GM23338 (cell line): ENCODE measurements at regions not wholly inside any gene's neighbourhood (a gene's known extent, or its start where the extent isn't known, plus 50 kb on each side); places are given as distances from the start of the nearest gene placed in this dataset.

Source experiments
- ATAC-seq: fragments of 200-7000 bp; cut with Tn5 transposase; 3 replicates; pipeline ENCODE4 v1.9.1; 2020
- DNase-seq: peaks from one replicate; pipeline ENCODE4 v3.0.0-alpha.2; 2015; ENCODE audit warnings: low spot score
- H2AFZ ChIP-seq: fragments of 200-600 bp; sonication (generic); 2 replicates; pipeline ENCODE4 v1.8.0; 2016; ENCODE audit warnings: antibody characterized with exemption, mild to moderate bottlenecking, moderate library complexity
- H3F3A ChIP-seq: fragments of 200-600 bp; sonication (generic); replicated peaks from 2 replicates; pipeline ENCODE4 v1.8.0; 2017; ENCODE audit warnings: antibody characterized with exemption, mixed run types, low read depth
- H3K27ac ChIP-seq: fragments of 200-600 bp; sonication (generic); 2 replicates; pipeline ENCODE4 v1.6.1; 2016; ENCODE audit warnings: low read depth
- H3K27me3 ChIP-seq: fragments of 200-600 bp; sonication (generic); 2 replicates; pipeline ENCODE4 v1.8.0; 2016; ENCODE audit warnings: mild to moderate bottlenecking, mixed run types, moderate library complexity; ENCODE audit not compliant: insufficient read depth
- H3K36me3 ChIP-seq: fragments of 200-600 bp; sonication (generic); 2 replicates; pipeline ENCODE4 v1.8.0; 2016; ENCODE audit warnings: mild to moderate bottlenecking; ENCODE audit not compliant: insufficient read depth
- H3K4me1 ChIP-seq: fragments of 200-600 bp; sonication (generic); 2 replicates; pipeline ENCODE4 v1.8.0; 2016; ENCODE audit warnings: mild to moderate bottlenecking, moderate library complexity; ENCODE audit not compliant: insufficient read depth
- H3K4me2 ChIP-seq: fragments of 200-600 bp; sonication (generic); 2 replicates; pipeline ENCODE4 v1.7.1; 2017; ENCODE audit warnings: mixed run types
- H3K4me3 ChIP-seq: fragments of 200-600 bp; sonication (generic); 2 replicates; pipeline ENCODE4 v1.6.1; 2016; ENCODE audit warnings: mixed run types
- H3K79me2 ChIP-seq: fragments of 200-600 bp; sonication (generic); replicated peaks from 2 replicates; pipeline ENCODE4 v1.8.0; 2017; ENCODE audit warnings: mild to moderate bottlenecking; ENCODE audit not compliant: insufficient read depth
- H3K9me2 ChIP-seq: fragments of 200-600 bp; sonication (generic); 2 replicates; pipeline ENCODE4 v1.8.0; 2017; ENCODE audit not compliant: insufficient read depth
- H4K20me1 ChIP-seq: fragments of 200-600 bp; sonication (generic); replicated peaks from 2 replicates; pipeline ENCODE4 v1.8.0; 2017; ENCODE audit warnings: mild to moderate bottlenecking; ENCODE audit not compliant: insufficient read depth
- H3K27ac Mint-ChIP-seq: 2 replicates; pipeline ENCODE4 v1.8.0; 2020; ENCODE audit warnings: inconsistent platforms, mild to moderate bottlenecking, moderate library complexity, mixed read lengths
- H3K27me3 Mint-ChIP-seq: 3 replicates; pipeline ENCODE4 v1.8.0; 2022; ENCODE audit warnings: low read depth, mild to moderate bottlenecking, moderate library complexity, mixed read lengths, inconsistent platforms; ENCODE audit not compliant: insufficient read depth, poor library complexity
- H3K36me3 Mint-ChIP-seq: 3 replicates; pipeline ENCODE4 v1.8.0; 2021; ENCODE audit warnings: low read depth, mild to moderate bottlenecking, inconsistent platforms, moderate library complexity, mixed read lengths
- H3K4me1 Mint-ChIP-seq: 3 replicates; pipeline ENCODE4 v1.8.0; 2020; ENCODE audit warnings: mild to moderate bottlenecking, inconsistent platforms, mixed read lengths
- H3K4me3 Mint-ChIP-seq: 3 replicates; pipeline ENCODE4 v1.8.0; 2021; ENCODE audit warnings: moderate library complexity, mild to moderate bottlenecking, inconsistent platforms, mixed read lengths
- H3K9me3 Mint-ChIP-seq: 3 replicates; pipeline ENCODE4 v1.8.0; 2020; ENCODE audit warnings: moderate library complexity, mild to moderate bottlenecking, inconsistent platforms, mixed read lengths
- CREB1 ChIP-seq: fragments of 250-450 bp; sonication (Bioruptor Pico); IDR thresholded peaks from 2 replicates; pipeline ENCODE4 v1.5.0; 2020; ENCODE audit warnings: low read depth, mild to moderate bottlenecking, moderate library complexity
- CTCF ChIP-seq, 2 experiments: fragments of 200-600 bp in 1 of 2; sonication (generic) in 1 of 2; conservative IDR thresholded peaks; 2 replicates each; pipeline versions ENCODE4 v1.5.1 to v1.6.1; 2016 to 2017; ENCODE audit warnings: antibody characterized with exemption in 2 of 2, low read depth in 2 of 2, mild to moderate bottlenecking in 2 of 2, moderate library complexity in 1 of 2
- ETS1 ChIP-seq: IDR thresholded peaks from 2 replicates; pipeline ENCODE4 v1.6.1; 2016; ENCODE audit warnings: antibody characterized with exemption
- EZH2phosphoT487 ChIP-seq: fragments of 200-600 bp; sonication (generic); IDR thresholded peaks from one replicate; pipeline ENCODE4 v1.8.1; 2018; ENCODE audit warnings: antibody characterized with exemption; ENCODE audit not compliant: unreplicated experiment
- JUNB ChIP-seq: IDR thresholded peaks from one replicate; pipeline ENCODE4 v1.6.1; 2016; ENCODE audit warnings: antibody characterized with exemption; ENCODE audit not compliant: unreplicated experiment
- ZNF114 ChIP-seq: fragments of 250-450 bp; sonication (Bioruptor Pico); IDR thresholded peaks from 2 replicates; pipeline ENCODE4 v1.5.0; 2020; ENCODE audit warnings: mild to moderate bottlenecking, moderate library complexity
- ZNF331 ChIP-seq: fragments of 250-450 bp; sonication (Bioruptor Pico); IDR thresholded peaks from 2 replicates; pipeline ENCODE4 v1.5.0; 2020; ENCODE audit warnings: low read depth, mild to moderate bottlenecking, moderate library complexity
- ZNF462 ChIP-seq: fragments of 250-450 bp; sonication (Bioruptor Pico); IDR thresholded peaks from 2 replicates; pipeline ENCODE4 v1.5.0; 2020; ENCODE audit warnings: mild to moderate bottlenecking, moderate library complexity

- no peaks in the 10 kb centered on the region for H3K27me3 Mint-ChIP-seq
- Histone ChIP-seq H4K20me1 (no peaks in the 10 kb centered on the region), H3K36me3 (no peaks in the 10 kb centered on the region), H3K4me2 (no peak overlapping the region), H3K4me1 (0 out of 2 replicates have a peak, but pooled peaks cover 6% of the 10 kb centered on the region), H3K27me3 (no peaks in the 10 kb centered on the region), H3K27ac (no peak overlapping the region), H2AFZ (peak overlapping the region; percentile 72; the same call in 1 of the 2 replicates), H3F3A (no peaks in the 10 kb centered on the region), H3K79me2 (no peaks in the 10 kb centered on the region), H3K4me3 (no peak overlapping the region), H3K9me2 (no peaks in the 10 kb centered on the region)
- H3K36me3 Mint-ChIP-seq: no peaks in the 10 kb centered on the region; the same call in 2 of the 3 replicates
- no peak overlapping the region for H3K4me3 Mint-ChIP-seq
- H3K9me3 Mint-ChIP-seq: peaks cover 3% of the 10 kb centered on the region; the same call in 1 of the 3 replicates
- DNase-seq (no peak), ATAC-seq (no peak)
- TF ChIP-seq ZNF331 (CRISPR knock-in tag) (no peak), ETS1 (no peak), JUNB (no peak), ZNF114 (CRISPR knock-in tag) (no peak), EZH2phosphoT487 (no peak), ZNF462 (CRISPR knock-in tag) (no peak), CTCF (conservative IDR thresholded peaks at IDR 0.05; ENCODE audit: low read depth in 2 of 2) (no peak), CREB1 (CRISPR knock-in tag) (no peak)
- H3K4me1 Mint-ChIP-seq: peaks cover 14% of the 10 kb centered on the region; the same call in 2 of the 3 replicates
- no peak overlapping the region for H3K27ac Mint-ChIP-seq
Measured at GRCh38 chr4:112002248-112002661, 143.0 kb upstream of the FAM241A start.
